IPS DF 4.7 (cell line): ENCODE measurements at regions not wholly inside any gene's neighbourhood (a gene's known extent, or its start where the extent isn't known, plus 50 kb on each side); places are given as distances from the start of the nearest gene placed in this dataset.
A peak's percentile ranks its signal among the peaks of the same experiment; 100 is the strongest.

ENCODE experiments used
- DNase-seq: peaks from one replicate; pipeline ENCODE4 v3.0.0-alpha.2; 2013; ENCODE audit warnings: low spot score; ENCODE audit errors: extremely low read depth

DNA sequence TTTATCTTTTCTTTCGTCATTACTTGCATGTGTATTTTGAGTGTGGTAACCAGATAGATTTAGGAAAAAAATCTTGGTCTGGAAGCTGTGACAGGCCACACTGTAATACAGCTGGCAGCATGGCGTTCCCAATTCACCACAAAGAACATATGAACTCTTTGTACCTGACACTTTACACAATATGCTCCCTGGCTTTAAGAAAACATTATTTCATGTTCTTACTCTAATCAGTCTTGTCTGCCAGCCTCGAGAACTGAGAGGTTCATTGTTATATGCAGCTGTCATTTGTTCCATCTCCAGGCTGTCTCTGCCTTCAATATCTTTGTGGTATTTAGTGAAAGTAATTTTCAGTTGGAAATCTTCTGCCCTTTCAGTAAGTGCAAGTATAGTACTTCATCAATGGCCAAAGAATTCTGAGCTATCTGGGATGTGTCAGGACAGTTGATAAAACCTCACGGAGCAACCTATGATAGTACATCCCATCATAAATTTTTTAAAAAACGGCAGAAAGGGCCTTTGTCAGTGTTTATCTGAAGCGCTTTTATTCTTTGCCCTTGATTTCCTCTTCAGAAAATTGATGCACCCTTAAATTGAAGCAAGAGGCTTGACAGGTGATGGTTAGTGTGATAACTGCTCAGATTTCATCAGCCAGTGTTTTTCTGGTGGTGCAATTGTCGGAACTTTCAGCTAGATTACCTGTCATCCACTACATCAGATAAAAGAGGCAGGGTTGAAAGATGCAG lies 146.3 kb upstream of the SP8 start:
- DNase-seq: no peak

DNA sequence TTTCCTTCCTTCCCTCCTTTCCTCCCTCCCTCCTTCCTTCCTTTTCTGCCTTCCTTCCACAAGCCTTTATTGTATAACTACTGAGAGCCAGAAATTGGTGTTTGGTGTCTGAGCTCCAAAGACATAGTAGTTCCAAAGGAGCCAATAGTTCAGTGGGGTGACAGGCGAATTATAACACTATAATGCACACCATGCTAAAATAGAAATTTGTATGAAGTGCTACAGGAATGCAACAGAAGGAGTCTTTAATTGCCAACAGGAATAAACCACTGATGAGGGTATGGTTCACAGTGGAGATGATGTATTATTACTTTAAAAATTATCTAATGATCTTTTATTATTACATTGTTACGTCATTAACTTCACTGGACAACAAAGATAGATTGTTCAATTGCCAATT lies 158.8 kb upstream of the SP8 start:
- no peak for DNase-seq

DNA sequence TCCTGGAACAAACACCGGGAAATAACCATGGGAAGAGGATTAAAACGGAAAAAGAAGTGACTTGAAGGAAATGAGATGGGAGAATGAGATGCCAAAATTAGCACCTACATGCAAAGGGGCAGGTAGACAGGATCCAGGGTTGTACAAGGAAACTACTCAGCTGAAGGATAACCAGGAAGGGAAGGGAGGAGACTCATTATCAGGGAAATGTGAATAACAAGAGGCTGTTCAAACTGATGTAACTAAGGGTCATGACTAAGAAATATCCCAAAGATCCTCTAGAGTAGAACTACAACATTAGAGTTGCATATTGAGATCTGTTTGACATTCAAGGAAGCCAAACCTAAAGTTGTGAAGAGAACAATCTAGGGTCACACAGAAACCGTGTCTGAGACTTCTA lies 166.2 kb upstream of the SP8 start:
- no peak for DNase-seq

DNA sequence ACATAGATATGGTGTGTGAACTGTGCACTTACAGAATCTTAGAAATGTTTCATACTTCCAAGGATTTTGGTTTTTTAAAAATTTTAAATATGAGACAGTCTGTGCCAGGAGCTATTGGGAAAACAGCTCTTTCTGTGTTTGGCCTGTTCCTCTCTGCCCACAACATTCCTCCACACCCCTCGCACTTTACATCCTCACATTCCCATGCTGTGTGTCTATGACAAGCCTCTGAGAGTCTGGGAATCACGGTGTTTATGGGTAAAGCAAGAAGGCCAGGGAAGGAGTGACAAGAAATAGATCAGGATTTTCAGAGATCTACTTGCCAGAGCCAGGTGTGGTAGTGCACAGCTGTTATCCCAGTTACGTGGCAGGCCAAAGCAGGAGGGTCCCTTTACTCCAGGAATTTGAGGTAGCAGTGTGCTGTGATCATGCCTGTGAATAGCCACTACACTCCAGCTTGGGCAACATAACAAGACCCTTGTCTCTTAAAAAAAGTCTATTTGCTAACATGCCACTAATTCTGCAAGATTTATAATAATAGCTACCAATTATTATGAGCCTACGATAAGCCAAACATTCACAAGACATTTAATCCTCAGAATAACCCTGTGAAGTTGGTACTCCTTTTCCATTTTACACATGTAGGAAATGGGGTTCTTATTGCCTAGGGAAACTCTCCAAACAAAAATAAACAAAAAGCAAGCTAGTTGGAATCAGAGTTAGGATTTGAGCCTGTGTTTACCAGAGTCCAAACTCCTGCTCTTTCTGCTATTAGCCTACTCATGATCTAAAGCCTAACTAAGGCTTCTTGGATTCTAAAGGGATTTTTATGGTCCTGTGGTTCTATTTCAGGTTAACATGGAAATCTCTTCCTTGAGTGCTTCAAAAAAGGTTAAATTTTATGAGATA lies 168.3 kb upstream of the SP8 start:
- DNase-seq: no peak

DNA sequence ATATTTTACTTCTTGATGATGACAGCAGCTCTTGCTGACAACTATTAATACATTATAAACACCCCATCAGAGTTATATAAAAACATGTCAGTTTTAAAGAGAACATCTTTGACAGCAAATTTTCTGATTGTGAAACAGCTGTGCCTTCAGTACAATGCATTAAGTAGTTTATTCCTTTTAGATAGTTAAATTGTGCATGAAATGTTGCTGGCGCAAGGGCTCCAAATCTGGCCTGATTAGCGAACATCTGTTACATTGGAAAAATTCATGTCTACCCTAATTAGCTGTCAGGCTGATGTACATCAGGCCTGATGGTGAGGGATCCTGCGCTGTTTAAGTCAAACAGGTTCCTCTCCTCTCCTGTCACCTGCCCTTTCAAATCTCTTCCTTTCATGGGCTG lies 171.9 kb upstream of the SP8 start:
- no peak for DNase-seq

DNA sequence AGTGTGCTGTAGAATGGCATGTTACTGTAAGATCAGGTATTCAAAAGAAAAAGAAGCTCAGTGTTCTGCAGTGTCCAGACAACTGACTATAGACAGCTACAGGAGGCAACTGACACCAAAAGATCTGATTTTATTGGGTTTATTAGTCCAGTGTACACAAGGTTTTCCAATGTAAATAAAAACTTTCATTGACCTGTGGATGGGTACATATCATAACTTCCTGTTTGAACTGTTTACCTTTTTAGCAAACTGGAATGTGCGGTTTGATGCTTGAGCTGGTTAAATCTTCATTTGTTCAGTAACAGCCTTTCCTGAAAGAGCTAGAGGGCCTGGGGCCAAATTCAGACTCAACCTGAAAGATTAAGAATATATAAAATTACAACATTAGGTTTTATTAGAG lies 172.6 kb upstream of the SP8 start:
- DNase-seq: no peak

DNA sequence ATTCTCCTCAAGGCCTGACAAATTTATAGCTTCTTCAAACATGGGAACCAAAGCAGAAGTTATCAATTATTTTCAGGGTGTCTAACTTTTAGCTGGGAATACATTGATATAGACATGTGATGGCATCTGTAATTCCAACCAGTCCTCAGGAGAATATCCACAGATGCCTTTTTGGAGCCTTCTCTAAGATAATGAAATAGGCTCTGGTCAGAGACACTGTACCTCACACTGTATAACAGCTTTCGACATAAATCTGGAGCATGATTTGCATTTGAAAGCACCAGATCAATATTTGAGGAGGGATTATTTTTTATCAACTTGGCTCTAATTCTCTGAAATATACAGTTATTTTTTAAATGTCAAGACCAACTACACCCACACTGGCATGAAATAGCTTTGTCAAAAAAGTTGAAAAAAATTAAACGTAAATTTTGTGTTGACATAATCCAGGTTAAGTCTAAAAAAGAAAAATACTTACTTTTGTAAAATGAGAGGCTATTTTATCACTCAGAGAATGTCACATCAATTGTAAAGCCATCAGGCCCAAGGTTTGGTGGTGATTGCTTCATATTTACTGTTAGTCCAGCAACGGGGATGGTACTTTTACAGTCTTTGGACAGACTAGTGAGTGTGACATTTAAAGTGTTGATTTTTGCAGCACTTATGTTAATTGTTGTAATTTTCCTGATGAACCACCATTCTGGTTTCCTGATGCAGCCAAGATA lies 177.0 kb upstream of the SP8 start:
- DNase-seq: no peak

DNA sequence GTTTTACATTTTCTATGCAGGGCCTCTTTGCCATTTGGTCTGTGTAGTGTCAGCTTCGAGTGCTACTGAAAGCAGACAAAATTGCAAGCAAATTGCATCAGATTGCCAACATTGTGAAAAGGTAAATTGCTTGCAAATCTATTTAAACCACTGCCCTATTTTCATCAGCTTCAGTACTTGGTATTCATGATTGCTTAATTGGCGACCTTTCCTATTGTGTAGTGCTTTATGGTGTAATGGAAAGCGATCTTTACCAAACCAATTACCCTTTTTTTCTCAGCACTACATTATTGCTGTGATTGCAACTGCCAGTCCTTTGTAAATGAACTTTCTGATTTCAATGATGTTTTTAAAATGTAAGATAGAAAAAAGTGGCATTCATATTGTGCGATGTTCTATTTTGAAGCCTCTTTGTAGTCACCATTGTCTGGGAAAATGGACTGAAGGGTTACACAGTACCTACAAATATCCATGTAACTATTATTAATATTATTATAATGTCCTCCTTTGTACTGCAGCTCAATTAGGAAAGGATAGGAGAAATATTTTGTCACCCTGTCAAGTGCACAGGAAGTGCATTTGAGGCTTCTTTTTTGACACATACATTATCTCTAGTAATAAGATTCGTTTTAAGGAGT lies 177.7 kb upstream of the SP8 start:
- DNase-seq: no peak

DNA sequence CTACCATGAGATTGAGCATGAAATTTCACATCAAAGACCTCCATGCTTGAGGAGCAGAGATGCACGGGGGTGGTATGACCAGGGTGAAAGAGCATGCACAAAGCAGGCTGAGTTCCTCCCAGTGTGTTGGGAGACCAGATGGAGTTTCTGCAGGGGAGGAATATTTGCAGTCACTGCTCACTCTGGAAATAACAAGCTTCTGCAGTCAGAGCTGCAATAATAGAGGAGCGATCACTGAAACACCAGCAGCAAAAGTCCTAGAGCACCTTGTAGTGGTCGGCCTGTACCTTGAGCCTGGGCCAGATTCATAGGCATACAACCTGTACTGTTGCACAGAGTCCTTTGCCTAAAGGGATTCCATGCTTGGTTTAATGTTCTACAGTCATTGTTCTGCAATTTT lies 184.5 kb upstream of the SP8 start:
- no peak for DNase-seq

DNA sequence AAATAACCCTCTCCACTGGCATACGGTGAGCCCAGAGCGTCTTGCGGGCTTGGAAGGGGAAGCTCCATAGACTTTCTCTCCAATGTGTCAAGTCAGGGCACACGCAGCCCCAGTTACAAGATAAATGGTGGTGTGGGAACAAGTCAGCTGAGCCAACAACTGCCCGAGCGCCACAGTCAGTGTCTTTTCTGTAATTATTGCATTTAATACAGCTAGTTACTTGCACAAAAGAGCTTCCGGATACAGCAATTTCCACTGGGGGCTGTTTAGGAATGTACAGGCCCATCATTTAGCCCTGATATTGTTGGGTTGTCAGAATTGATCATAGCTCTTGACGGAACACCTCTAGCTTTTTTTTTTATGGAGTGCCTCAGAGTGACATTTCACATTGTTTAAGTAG lies 193.5 kb upstream of the SP8 start:
- DNase-seq: no peak

DNA sequence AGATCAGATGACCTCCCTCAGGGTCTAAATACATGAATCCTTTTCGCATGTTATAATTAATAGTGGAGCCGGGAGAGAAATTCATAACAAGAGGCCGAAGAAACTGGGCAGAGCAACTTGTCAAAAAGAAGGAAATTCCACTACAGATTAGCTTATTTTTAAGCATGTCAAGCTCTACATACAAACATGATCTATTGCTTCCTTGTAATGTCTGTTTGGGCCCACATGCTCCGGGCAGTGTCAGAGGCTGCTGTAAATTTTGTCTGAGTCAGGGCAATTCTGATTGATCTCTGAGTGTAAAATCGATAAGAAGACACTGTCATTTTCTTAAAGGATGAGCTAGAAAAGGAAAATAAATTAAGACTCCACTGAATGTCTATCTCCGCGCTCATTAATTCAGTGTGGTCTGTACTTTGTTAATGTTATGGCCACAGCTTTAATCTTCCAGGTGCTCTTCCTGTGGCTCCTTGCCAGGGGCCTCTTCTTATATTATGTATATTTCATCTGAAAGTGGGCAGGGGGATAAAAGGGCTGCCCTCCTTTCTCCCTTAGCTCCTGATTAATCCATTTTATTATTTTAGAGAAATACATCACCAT lies 194.1 kb upstream of the SP8 start:
- no peak for DNase-seq

DNA sequence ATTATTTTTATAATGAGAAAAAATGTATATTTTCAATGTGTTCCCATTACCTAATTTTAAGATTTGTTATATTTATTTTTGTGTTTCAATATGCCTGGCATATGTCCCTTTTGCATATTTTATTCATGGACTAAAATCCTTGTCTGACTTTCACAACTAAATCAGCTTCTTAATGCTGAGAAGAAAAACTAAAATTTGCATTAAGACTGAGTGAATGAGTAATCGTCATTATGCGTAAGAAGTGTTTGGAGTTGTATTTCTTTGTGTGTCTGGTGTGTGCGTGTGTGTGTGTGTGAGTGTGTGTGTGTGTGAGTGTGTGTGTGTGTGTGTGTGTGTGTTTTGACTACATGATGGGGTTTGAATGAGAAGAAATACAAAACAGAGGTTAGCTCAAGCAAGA lies 201.7 kb upstream of the SP8 start:
- no peak for DNase-seq

DNA sequence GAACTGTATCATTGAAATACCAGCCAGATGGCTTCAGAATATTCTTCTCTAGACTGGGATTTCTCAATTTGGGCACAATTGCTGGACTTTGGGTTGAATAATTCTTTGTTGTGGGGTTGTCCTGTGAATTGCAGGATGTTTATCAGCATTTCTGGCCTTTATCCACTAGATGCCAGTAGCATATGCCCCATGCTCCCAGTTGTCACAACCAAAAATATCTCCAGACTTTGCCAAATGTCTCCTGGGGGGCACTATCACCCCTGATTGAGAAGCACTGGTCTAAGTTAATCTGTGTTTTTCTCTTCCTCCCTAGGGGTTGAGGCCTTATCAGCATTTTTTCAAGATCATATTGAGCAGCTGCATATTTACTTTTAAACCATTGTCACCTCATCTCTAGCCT lies 204.9 kb upstream of the SP8 start:
- peak; percentile 1 for DNase-seq

DNA sequence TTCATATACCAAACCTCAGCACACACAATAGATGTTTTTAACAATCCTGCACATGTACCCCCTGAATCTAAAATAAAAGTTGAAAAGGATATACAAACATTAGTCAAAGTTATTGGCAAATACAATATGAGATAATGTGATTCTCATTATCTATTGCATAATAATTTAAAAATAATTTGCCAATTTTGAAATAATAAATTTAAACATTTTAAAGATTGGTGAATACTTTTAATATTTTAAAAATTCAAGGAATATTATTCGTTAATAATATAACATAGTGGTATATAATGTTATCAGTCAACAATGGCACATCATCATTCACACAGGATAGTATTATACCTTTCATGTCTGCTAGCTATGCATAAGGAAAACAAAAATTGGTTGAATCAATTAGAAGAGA lies 207.0 kb upstream of the SP8 start:
- DNase-seq: no peak

DNA sequence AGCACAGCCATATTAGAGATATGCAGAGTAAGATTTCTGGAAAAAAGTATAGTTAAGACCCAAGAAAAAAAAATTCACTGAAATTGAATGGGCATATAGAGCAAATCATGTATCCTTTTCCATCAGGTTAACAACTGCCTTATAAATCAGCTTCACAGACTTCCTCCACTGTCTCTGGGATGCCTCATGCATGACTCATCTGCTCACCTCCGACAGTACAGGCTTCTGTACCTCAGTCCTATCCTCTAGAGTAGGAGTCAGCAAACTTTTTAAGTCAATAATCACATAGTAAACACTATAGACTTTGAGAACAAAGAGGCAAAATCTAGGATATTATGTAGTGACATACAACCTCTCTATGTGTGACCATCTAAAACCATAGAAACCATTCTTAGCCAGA lies 211.6 kb upstream of the SP8 start:
- peak; percentile 2 for DNase-seq

DNA sequence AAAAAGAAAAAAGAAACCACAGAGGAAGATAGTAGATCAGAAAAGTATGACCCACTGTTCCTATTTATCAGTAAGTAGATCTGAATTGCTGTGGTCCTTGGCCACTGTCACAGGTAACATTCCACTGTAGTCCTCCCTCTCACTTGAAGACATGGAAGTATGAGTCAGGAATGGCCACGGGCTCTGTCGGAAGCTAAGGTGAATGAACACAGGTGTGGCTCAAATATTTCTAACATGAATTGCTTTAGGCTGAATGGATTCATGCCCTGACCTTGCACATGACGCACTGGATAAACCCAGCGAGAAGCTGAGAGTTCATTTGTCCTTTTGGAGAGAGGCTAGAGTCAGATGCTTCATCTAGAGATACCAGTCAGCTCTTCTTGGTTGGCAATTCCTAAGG lies 224.5 kb upstream of the SP8 start:
- no peak for DNase-seq

DNA sequence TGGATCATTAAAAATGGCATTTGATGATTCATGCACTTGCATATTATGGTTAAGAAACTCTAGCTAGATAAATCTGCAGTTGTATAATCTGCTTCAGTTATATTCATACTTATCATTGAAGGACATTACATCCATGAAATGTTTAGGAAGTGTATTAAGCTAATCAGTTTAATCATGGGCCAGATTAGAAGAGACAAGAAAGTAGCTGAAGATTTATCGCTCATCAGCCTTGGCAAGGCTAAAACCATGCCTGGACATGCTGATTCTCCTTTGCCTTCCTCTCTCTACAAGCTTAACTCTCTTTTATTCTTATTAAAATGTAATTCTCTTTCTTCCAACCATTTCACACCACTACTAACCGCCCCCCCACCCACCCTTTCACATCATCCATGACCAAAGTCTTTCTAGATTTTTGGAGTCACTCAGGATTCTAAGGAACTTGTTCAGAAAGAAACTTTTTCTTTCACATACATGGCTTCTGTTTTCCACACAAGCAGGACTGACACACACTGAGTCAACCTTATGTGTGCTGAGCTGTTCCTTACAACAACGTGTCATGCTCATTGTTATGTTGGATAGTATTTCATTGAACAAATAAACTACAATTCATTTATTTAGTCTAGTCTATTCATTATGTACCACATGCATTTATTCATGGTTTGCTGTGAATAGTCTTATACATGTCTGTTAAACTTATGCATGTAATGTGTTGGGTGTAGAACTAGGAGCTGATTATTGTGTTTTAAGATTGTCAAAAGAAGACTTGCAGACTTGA lies 227.3 kb upstream of the SP8 start:
- DNase-seq: no peak

DNA sequence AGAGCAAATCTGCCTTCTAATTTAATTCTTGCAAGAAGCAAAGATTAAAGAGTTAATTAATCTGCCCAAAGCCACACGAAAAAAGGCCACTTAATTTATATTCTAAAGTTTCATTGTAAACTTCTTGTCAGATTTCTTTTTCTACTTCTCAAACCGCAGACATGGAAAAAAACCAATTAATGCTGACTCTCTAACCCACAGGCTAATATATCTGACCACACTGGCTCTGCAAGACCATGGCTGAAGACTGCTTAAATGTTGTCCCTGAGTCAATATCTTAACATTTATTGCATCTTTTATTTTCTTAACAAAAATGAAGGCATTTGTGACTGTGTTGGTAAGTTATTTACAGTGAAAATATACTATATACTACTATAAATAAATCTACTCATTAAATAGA lies 234.0 kb upstream of the SP8 start:
- DNase-seq: no peak

DNA sequence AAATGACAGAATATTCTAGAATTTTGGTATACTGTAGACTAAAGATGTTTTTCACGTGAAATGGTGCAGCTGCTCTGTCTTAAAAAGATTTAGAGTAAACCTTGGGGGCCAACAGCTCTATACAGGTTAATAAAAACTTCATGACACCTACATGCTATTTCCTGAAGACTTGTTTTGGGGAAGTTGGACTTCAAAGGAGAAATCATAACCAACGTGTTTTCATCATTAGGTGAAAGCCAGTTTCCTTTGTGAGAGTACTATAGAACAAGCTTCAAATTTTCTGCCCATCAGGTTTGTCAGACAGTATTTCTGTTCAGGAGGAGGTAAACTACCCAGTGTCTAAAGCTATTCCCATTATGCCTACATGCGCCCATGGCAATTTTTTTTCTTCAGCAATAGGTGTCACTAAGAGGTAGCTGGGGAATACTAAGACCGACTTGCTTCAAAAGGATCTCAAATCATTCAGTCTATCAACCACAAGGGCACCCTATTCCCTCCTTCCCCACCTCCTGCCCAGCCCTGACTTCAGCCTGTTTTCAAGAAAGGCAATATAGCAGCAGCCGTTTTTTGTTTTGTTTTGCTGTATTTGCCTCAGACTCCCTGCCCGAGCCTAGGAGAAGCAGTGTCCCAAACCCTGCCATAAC lies 237.3 kb upstream of the SP8 start:
- no peak for DNase-seq

DNA sequence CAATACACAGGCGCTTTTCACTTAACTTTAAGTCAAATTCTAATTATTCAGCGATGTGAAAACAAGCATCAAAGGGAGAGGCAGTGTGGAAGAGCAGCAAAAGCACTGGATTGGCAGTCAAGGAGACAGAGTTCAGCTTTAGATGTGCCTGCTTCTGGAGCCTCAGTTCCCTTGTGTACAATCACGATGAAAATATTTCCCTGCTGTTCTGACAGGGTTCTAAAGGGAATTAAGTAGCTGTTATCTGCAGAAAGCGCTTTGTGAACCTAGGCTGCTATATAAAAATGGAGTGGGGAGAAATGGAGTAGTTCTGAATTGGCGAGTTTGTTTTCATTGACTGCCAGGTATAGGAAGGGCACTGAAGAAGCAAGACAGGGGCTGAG lies 237.8 kb upstream of the SP8 start:
- DNase-seq: no peak
